Left renal cortex interstitium (tissue), 4 donors: ENCODE measurements at regions not wholly inside any gene's neighbourhood (a gene's known extent, or its start where the extent isn't known, plus 50 kb on each side); places are given as distances from the start of the nearest gene placed in this dataset.
"Not testable (repeated sequence)": the region's sequence is repeated elsewhere in the genome, so short reads cannot be mapped to it uniquely, and the experiment has no call there.

Experiments
- DNase-seq, 4 donors: peaks; one replicate each; pipeline ENCODE4 v3.0.0-alpha.2; 2013; ENCODE audit warnings: low read depth in 4 of 4, low spot score in 2 of 4, missing footprints in 1 of 4

DNA sequence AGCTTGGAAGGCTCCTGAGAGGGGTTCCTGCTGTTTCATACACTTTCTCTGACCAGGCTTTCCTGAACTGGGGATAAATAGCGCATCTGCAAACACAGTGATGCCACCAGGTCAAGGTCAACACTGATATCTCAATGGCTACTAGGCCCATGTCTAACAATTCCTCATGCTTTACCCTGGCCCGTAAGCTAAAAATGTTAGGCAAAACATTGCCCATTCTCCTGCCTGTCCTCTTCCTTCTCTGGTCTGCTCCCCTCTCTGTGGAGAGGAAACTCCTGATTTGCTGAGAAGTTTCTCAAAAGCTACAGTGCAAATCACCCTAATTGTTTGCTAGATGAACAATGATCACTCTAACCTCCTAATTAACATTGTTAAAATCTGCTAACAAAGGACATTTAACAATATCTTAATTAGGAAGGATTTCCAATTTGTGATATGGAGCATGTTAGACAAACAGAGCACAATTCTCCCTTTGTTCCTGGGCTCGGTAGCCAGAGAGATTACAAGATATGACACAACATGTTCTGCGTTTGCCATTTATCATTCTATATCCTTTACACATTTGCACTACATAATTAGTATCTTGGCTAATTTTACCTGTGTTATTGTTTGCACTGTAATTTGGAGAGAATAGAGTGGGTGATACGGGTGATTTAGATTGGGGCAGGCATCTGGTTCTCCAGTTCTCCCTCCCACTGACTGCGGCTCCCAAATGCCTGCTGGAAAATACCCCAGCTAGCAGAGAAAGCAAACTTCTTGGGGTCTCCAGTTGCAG is 266.8 kb downstream of the CD83 start:
- DNase-seq: no peak

DNA sequence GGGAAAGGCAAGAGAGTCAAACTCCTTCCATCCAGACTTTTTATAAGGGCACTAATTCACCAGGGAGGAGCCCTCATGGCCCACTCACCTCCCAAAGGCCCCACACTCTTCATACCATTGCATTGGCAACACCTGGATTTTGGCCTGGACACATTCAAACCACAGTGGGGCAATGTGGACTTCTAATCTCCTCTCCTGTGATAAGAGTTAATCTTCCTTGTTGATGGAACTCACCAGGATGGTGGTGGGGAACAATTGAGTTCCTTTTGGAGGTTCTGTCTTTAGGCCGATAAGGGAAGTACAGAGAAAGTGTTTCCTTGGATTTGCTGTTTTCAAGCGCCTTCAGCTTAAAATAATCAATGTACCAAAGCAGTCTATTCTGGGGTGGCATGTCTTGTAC is 268.7 kb downstream of the CD83 start:
- DNase-seq: no peak

DNA sequence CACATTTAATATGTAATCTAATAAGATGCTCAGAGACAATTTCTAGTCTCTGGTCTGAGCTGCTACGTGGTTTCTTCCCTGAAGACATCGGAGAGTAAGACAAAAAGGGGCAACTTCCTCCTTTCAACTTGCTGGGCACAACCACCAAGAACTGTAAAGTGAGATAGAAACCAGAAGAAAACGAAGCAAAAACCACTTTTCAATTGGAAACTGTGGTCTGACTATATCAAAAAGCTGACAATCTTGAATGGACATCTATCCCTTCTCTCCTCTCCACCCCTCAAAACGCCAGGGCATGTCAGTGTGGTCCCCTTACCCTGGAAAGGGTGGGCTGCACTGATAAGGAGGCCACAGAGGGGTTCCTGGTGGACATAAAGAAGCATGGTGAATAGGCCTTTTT is 269.1 kb downstream of the CD83 start:
- no peak for DNase-seq

- DNase-seq: no peak
These were observed 270.8 kb downstream of the CD83 start for GRCh38 chr6:14388371-14388770.

DNA sequence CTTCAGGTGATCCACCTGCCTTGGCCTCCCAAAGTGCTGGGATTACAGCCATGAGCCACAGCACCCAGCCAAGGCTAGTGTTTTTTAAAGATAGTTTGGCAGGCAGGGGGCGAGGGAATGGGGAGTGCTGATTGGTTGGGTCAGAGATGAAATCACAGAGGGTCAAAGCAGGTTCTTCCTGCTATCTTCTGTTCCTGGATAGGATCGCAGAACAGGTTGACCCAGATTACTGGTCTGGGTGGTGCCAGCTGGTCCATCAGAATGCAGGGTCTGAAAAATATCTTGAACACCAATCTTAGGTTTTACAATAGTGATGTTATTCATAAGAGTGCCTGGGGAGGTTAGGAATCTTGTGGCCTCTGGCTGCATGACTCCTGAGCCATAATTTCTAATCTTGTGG is 272.2 kb downstream of the CD83 start:
- DNase-seq: not testable (repeated sequence)

DNA sequence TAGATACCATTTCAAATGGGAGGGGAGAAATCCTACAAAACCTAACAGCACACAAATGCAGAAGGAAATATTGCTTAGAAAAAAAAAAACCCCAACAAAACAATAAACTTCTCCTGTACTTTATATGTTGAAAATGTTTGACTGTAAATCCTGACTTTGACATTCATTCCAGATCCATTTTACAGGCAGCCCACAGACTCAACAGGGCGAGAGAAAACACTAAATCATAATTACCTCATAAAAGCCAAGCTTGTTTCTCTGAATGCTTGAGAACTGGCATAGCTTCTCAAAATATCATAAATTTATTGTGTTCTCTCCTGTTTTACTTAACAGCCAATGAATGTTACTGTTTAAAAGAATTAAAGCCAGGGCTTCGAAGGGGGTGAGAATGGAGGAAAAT is 273.2 kb downstream of the CD83 start:
- DNase-seq: no peak

- DNase-seq: no peak
These were observed 276.3 kb downstream of the CD83 start for GRCh38 chr6:14393910-14394309.

DNA sequence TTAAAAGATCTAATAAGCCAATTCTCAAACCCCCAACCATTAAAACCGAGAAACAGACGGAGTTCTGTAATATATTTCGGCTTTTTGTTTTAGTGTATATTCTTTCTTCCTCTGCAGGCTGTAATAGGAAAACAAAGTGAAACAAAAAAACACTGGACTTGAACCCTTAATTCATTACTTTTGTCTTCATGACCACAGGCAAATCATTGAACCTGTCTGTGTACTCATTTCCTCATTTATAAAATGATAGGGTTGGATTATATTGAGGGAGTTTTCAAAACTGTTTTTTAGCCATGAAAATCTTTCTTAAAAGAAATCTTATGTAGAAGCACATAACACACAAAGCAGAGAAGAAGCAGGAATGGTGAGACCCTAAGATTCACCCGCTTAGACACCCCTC is 278.8 kb downstream of the CD83 start:
- no peak for DNase-seq

GRCh38 chr6:14396826-14397517 is 279.4 kb downstream of the CD83 start:
- no peak for DNase-seq

DNA sequence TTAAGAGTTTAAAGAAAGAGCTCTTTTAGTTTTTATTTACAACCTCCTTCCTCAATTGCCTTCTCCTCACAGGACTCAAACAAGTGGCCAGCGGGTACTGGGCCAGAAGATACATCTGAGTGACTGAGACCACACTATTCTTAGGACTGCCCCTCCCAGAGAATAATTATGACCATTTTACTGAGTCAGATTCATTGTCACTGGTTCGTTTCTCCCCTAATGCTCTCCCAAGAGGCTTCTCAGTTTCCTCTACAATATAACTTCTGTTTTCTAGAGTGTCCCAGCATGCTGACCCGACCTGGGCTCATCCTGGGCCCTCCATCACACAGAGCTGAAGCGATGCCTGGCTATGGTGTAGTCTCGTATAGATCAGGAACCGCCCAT is 279.9 kb downstream of the CD83 start:
- DNase-seq: no peak

GRCh38 chr6:14398953-14399352 is 281.4 kb downstream of the CD83 start:
- DNase-seq: no peak

DNA sequence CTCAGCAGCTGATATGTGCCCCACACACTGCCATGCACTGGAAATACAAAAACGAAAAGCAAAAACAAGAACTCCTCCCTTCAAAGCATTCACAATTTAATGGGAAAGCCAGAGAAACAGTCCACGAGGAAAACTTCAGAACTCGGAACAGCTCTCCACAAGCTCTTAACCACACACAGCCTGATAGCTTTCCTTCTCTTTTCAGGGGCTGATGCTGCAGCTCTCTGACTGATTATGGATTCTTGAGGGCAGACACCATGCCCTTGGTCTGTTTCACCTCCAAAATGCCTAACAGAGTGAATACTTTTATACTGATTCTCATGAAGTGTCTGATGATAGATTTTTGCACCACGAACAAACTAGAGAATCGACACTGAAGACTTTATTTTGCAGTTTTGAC is 282.1 kb downstream of the CD83 start:
- no peak for DNase-seq

- DNase-seq: no peak
These were observed 283.7 kb downstream of the CD83 start for GRCh38 chr6:14401246-14401645.

DNA sequence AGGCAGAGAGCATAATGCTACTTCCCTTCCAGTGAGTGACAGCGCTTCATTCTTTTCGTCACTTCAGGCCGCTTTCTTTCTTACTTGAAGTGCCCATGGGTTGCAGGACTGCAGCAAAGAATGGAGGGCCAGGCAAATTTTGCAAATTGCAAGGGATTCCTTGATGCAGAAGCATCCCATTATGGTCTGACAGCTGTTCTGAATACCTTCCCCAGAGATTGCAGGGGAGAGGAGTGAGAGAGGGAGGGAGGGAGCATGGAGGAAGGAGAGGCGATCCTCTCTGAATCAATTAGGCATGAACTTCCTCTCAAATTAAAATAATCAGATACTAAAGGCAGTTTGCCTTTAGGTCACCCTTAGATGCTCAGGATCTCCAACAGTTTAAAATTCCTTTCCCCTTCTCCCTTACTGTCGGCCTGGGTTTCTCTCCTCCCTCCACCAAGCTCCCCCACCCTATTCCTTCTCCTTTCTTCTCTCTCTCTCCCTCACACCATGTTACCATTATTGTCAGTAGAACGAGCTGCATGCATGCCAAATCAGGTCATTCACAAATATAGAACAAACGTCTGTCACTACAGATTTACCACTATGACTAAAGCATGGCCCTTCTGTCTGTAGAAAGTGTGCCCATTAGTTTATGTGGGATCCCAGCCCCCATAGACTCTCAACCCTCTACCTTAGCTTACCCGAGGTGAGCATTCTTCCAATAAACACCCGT is 289.2 kb downstream of the CD83 start:
- DNase-seq: no peak

DNA sequence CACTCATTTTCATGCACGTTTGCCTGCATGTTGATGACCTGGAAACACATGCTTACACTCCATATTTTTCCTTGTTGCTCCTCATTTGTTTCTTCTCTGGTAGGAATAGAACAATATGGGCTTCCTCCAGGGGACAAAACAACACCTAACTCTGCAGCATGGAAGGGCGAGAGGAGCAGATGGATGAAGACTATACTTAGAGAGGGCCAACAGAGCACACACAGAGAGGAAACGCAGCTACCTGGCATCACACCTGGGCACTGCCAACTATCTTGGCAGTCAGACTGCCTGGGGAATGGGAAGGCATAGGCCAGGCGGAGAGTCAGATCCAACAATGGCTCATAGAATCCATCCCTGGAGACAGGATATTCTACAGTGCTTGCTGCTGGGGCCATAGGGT is 290.9 kb downstream of the CD83 start:
- no peak for DNase-seq

DNA sequence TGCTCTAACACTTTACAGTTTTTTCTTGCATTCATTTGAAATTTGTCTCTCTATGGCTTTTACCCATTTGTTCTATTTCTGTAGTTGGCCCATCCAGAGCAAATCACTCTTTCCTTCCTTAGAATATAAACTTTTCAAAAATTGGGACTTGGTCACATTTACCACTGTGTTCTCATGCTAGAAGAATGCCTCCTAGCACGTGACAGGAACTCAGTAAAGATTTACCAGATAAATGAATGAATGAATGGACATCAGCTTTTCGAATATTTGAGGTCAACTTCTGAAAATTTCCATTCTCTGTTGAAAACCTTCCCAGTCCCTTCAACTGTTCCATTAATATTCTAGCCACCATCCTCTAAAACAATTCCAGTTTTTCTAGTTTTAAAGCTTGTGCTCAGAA is 294.5 kb downstream of the CD83 start:
- DNase-seq: no peak

DNA sequence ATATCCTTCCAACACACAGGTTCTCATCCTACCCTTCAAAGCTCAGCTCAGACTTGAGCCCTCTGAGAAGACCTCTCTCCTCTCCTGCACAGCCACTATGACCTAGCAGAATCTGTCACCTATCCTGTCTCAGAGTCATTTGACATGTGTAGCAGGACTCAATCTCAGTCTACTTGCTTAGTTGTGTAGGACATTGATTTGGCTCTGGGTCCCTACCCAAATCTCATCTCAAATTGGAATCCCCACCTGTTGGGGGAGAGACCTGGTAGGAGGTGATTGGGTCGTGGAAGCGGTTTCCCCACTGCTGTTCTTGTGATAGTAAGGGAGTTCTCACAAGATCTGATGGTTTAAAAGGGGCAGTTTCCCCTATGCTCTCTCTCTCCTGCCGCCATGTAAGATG is 297.9 kb downstream of the CD83 start:
- no peak for DNase-seq

DNA sequence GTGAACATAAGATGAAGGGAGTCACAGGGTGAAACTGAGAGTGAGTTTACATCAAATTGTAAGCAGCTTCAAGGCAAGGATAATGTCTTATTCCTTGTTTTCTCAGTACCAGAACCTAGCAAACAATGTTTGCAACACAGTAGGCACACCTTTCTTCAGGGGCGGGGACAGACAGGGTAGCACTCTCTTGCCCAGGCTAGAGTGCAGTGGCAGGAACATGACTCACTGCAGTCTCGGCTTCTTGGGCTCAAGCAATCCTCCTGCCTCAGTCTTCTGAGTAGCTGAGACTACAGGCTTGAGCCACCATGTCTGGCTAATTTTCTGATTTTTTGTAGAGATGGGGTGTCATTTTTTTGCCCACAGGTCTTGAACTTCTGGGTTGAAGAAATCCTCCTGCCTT is 299.8 kb downstream of the CD83 start:
- DNase-seq: no peak

DNA sequence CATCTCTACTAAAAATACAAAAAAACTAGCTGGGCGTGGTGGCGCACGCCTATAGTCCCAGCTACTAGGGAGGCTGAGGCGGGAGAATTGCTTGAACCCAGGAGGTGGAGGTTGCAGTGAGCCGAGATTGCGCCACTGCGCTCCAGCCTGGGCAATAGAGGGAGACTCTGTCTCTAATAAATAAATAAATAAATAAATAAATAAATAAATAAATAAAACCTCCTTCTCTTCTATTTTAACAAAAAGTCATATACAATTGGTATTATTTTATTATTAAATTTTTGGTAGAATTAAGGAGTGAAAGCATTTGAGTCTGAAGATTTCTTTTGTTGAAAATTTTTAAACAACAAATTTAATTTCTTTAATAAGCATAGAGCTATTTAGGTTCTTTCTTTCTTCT is 301.7 kb downstream of the CD83 start:
- DNase-seq: not testable (repeated sequence)

GRCh38 chr6:14422061-14422460 is 304.5 kb downstream of the CD83 start:
- DNase-seq: no peak

GRCh38 chr6:14422917-14423316 is 305.3 kb downstream of the CD83 start:
- DNase-seq: no peak

DNA sequence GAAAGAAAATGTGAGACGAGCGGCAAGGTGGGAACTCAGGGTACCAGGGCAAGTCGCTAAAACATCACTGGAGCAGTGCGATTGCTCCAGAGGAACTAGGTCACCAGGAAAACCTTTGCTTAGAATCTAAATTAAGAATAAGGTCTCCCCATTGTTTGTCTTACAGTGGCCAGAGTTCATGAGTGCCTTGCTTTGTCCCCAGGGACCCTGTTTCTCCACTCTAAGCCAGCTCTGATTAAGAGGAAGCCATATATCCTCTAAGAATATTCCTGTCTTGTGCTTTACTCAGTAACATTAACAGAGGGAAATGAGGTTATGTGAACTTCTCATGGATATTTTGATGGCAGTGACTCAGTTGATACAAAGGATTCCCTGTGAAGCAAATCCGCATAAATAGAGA is 305.8 kb downstream of the CD83 start:
- DNase-seq: no peak
